IMR-90 (cell line): ENCODE measurements at regions not wholly inside any gene's neighbourhood (a gene's known extent, or its start where the extent isn't known, plus 50 kb on each side); places are given as distances from the start of the nearest gene placed in this dataset.

ENCODE experiments used
- ATAC-seq: fragments of 200-7000 bp; cut with Tn5 transposase; 2 replicates; pipeline ENCODE4 v1.9.1; 2020; ENCODE audit warnings: low read depth, mild to moderate bottlenecking, moderate library complexity
- BruUV-seq: library from RNA; stranded (reverse); fragments of 400-500 nt; replicated peaks from 2 replicates; lab custom pipeline; 2021; lab: Mats Ljungman, UMichigan
- CTCF ChIA-PET: fragments of 300-600 bp; formaldehyde crosslinking; extraction: SDS; loops from one replicate; lab custom pipeline; 2021; ENCODE audit warnings: antibody characterized with exemption; lab: Yijun Ruan, JAX
- POLR2A ChIA-PET: fragments of 300-600 bp; sonication (Branson Sonifier 250); formaldehyde crosslinking; loops from one replicate; lab custom pipeline; 2022; ENCODE audit warnings: antibody characterized with exemption; ENCODE audit not compliant: unreplicated experiment; lab: Charles Lee
- DNase-seq: peaks from one replicate; pipeline ENCODE4 v3.0.0; 2013
- H2AFZ ChIP-seq: replicated peaks from 2 replicates; pipeline ENCODE3; 2013; ENCODE audit warnings: low read length, mild to moderate bottlenecking; ENCODE audit not compliant: poor library complexity
- H2AK5ac ChIP-seq: 2 replicates; pipeline ENCODE4 v1.6.1; 2013; ENCODE audit warnings: low read depth, low read length, inconsistent platforms
- H2AK9ac ChIP-seq: replicated peaks from 2 replicates; pipeline ENCODE3; 2013; ENCODE audit warnings: mild to moderate bottlenecking, low read depth, low read length, moderate library complexity; ENCODE audit not compliant: poor library complexity
- H2BK120ac ChIP-seq: 2 replicates; pipeline ENCODE4 v1.6.1; 2013; ENCODE audit warnings: low read depth, low read length, inconsistent platforms
- H2BK15ac ChIP-seq: 3 replicates; pipeline ENCODE4 v1.6.1; 2013; ENCODE audit warnings: low read depth, low read length, inconsistent platforms
- H2BK20ac ChIP-seq: 2 replicates; pipeline ENCODE4 v1.6.1; 2013; ENCODE audit warnings: low read depth, mild to moderate bottlenecking, inconsistent platforms, low read length, moderate library complexity
- H2BK5ac ChIP-seq: 2 replicates; pipeline ENCODE4 v1.6.1; 2013; ENCODE audit warnings: mild to moderate bottlenecking, low read depth, low read length, inconsistent platforms; ENCODE audit not compliant: poor library complexity, severe bottlenecking
- H3K14ac ChIP-seq: replicated peaks from 2 replicates; pipeline ENCODE4 v1.6.1; 2013; ENCODE audit warnings: low read depth, low read length, inconsistent platforms
- H3K18ac ChIP-seq: 2 replicates; pipeline ENCODE4 v1.6.1; 2013; ENCODE audit warnings: low read depth, low read length, control low read depth
- H3K23ac ChIP-seq: 2 replicates; pipeline ENCODE4 v1.6.1; 2013; ENCODE audit warnings: low read depth, low read length, inconsistent platforms
- H3K27ac ChIP-seq: 2 replicates; pipeline ENCODE4 v1.5.1; 2013; ENCODE audit warnings: mild to moderate bottlenecking, control low read depth, low read length; ENCODE audit not compliant: insufficient read depth
- H3K27me3 ChIP-seq: 2 replicates; pipeline ENCODE4 v1.6.1; 2013; ENCODE audit warnings: low read length; ENCODE audit not compliant: control insufficient read depth, insufficient read depth
- H3K36me3 ChIP-seq: 2 replicates; pipeline ENCODE4 v1.6.1; 2013; ENCODE audit warnings: low read length, mixed read lengths; ENCODE audit not compliant: control insufficient read depth, insufficient read depth
- H3K4ac ChIP-seq: 2 replicates; pipeline ENCODE4 v1.6.1; 2013; ENCODE audit warnings: low read depth, low read length, inconsistent platforms
- H3K4me1 ChIP-seq: 2 replicates; pipeline ENCODE4 v1.6.1; 2013; ENCODE audit warnings: low read length, mixed read lengths; ENCODE audit not compliant: control insufficient read depth, insufficient read depth
- H3K4me2 ChIP-seq: 2 replicates; pipeline ENCODE4 v1.6.1; 2013; ENCODE audit warnings: low read depth, mild to moderate bottlenecking, control low read depth, low read length, moderate library complexity
- H3K4me3 ChIP-seq: 2 replicates; pipeline ENCODE4 v1.5.1; 2013; ENCODE audit warnings: low read depth, mild to moderate bottlenecking, control low read depth, low read length, moderate library complexity; ENCODE audit not compliant: insufficient read depth
- H3K56ac ChIP-seq: 2 replicates; pipeline ENCODE4 v1.6.1; 2013; ENCODE audit warnings: low read length, inconsistent platforms; ENCODE audit not compliant: insufficient read depth; ENCODE audit errors: extremely low read depth
- H3K79me1 ChIP-seq, 2 experiments: 2 replicates each; pipeline ENCODE4 v1.6.1; 2013; ENCODE audit warnings: low read length in 2 of 2, inconsistent platforms in 1 of 2, low read depth in 1 of 2
- H3K9ac ChIP-seq: 2 replicates; pipeline ENCODE4 v1.6.1; 2013; ENCODE audit warnings: low read depth, low read length, control low read depth
- H3K9me1 ChIP-seq: 2 replicates; pipeline ENCODE4 v1.6.1; 2013; ENCODE audit warnings: low read length, inconsistent platforms; ENCODE audit not compliant: insufficient read depth
- H3K9me3 ChIP-seq: 2 replicates; pipeline ENCODE4 v1.6.1; 2013; ENCODE audit warnings: low read length; ENCODE audit not compliant: control insufficient read depth, insufficient read depth
- H4K20me1 ChIP-seq: 2 replicates; pipeline ENCODE4 v1.6.1; 2013; ENCODE audit warnings: low read length, inconsistent platforms; ENCODE audit not compliant: insufficient read depth
- H4K5ac ChIP-seq: 2 replicates; pipeline ENCODE4 v1.6.1; 2013; ENCODE audit warnings: mild to moderate bottlenecking, low read depth, low read length, control low read depth
- H4K8ac ChIP-seq, 2 experiments: 2 replicates each; pipeline ENCODE4 v1.6.1; 2013; ENCODE audit warnings: low read depth in 2 of 2, low read length in 2 of 2, control low read depth in 1 of 2, inconsistent platforms in 1 of 2
- H4K91ac ChIP-seq: 2 replicates; pipeline ENCODE4 v1.6.1; 2013; ENCODE audit warnings: low read depth, low read length, inconsistent platforms; ENCODE audit not compliant: insufficient read depth
- CEBPB ChIP-seq: IDR thresholded peaks from 2 replicates; pipeline ENCODE4 v1.6.1; 2012; ENCODE audit warnings: low read depth, low read length, improper control_type of control experiment
- CHD1 ChIP-seq: IDR thresholded peaks from 2 replicates; pipeline ENCODE4 v1.6.1; 2012; ENCODE audit warnings: low read depth, low read length, improper control_type of control experiment
- WGBS, 2 experiments: methylation state at CpG; one replicate each; pipeline versions ENCODE4 v1.1.5 to v1.1.7; 2013; ENCODE audit warnings: missing lambda C conversion rate in 2 of 2; ENCODE audit not compliant: insufficient read length in 1 of 2; ENCODE audit errors: extremely low coverage in 2 of 2; 5-methylcytosine and 5-hydroxymethylcytosine counted together
- dilution Hi-C: fragments of 300-500 bp; cut with HindIII; formaldehyde crosslinking; loops from one replicate; pipeline ENCODE4 v1.14.3; 2018; ENCODE audit warnings: low sequenced_read_pairs; ENCODE audit not compliant: unreplicated experiment
- in situ Hi-C: fragments of 300-500 bp; cut with MboI; formaldehyde crosslinking; loops from 3 replicates; pipeline ENCODE4 v1.14.3; 2019; ENCODE audit warnings: low sequenced_read_pairs, inconsistent platforms, mixed read lengths
- intact Hi-C: fragments of 100-400 bp; cut with micrococcal nuclease; formaldehyde crosslinking; loops from 2 replicates; pipeline ENCODE4 v1.10.0; 2022
- TF ChIP-seq, protein P1 (sequence below): fragments of 150-350 bp; IDR thresholded peaks from 2 replicates; pipeline ENCODE4 v1.6.1; 2017; ENCODE audit warnings: mild to moderate bottlenecking, antibody characterized with exemption, low read length, low read depth

DNA sequence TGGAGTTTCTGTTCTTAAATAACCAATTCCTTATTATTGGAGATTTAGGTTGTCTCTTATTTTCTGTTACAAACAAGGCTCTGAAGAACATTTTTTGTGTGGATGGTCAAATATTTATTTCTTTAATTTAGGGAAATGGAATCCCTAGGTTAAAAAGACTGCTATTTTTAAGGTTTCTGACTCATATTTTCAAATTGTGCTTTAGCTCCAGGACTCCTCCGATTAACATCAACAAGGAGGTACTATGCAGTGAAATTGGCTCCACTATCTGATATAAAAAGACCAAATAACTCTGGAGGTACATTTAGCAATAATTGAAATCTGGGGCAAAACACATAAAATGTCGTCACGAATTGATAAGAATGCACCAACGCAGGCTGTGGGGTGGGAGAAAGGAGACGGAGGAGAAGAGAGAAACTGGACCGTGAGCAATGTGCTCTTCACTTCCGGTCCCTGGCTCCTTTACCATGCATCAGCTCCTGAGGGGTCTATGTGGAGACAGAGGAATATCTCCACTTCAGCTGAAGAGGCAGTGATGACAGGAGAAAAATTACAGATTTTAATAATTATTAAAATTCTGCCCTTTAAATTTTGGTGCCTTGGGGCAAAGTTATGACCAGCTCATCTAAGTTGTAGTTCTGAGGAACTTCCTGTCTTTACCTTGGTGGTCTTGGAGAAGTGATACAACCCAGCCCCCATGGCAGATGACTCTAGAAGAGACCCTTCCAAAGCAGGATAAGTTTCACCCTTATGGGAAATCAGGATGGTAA is 90.2 kb upstream of the BTG1 start:
- no peak overlapping the region for H3K14ac ChIP-seq
- H3K4me1 ChIP-seq, result no peaks in the 10 kb centered on the region
- no peak for TF ChIP-seq CEBPB
- TF ChIP-seq, protein P1, sequence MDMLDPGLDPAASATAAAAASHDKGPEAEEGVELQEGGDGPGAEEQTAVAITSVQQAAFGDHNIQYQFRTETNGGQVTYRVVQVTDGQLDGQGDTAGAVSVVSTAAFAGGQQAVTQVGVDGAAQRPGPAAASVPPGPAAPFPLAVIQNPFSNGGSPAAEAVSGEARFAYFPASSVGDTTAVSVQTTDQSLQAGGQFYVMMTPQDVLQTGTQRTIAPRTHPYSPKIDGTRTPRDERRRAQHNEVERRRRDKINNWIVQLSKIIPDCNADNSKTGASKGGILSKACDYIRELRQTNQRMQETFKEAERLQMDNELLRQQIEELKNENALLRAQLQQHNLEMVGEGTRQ, result no peak
- TF ChIP-seq CHD1, result no peak
- H3K56ac ChIP-seq, result no peak overlapping the region
- BruUV-seq, result no TSS peak
- no peak overlapping the region for H4K8ac ChIP-seq
- H3K9ac ChIP-seq, result no peak overlapping the region
- no peak overlapping the region for H3K18ac ChIP-seq
- 0 out of 2 replicates have a peak, but pooled peaks cover 1% of the 10 kb centered on the region for H3K9me1 ChIP-seq
- H3K36me3 ChIP-seq, result no peaks in the 10 kb centered on the region
- CTCF ChIA-PET, result no interaction called here
- no peak overlapping the region for H4K5ac ChIP-seq
- no peak overlapping the region for H2BK15ac ChIP-seq
- no peak overlapping the region for H2BK120ac ChIP-seq
- H2AK5ac ChIP-seq, result no peak overlapping the region
- no peak for ATAC-seq
- H2BK20ac ChIP-seq, result no peak overlapping the region
- WGBS, 2 experiments, result no CpG with 5 or more reads among the region's 7 CpGs
- in situ Hi-C loops, result no loop called here
- no peak overlapping the region for H3K4me2 ChIP-seq
- no peak overlapping the region for H4K91ac ChIP-seq
- H2AK9ac ChIP-seq, result no peak overlapping the region
- no peaks in the 10 kb centered on the region for H4K20me1 ChIP-seq
- intact Hi-C loops, result no loop called here
- POLR2A ChIA-PET, result no interaction called here
- H3K23ac ChIP-seq, result no peak overlapping the region
- H3K79me1 ChIP-seq, result no peaks in the 10 kb centered on the region
- no peaks in the 10 kb centered on the region for H3K9me3 ChIP-seq
- H3K4me3 ChIP-seq, result no peak overlapping the region
- no peak overlapping the region for H3K4ac ChIP-seq
- no peak overlapping the region for H2AFZ ChIP-seq
- H3K27me3 ChIP-seq, result no peaks in the 10 kb centered on the region
- dilution Hi-C loops, result no loop called here
- no peak overlapping the region for H2BK5ac ChIP-seq
- no peak overlapping the region for H3K27ac ChIP-seq
- DNase-seq, result no peak
